HAP-1 (cell line): ENCODE measurements at regions not wholly inside any gene's neighbourhood (a gene's known extent, or its start where the extent isn't known, plus 50 kb on each side); places are given as distances from the start of the nearest gene placed in this dataset.

Experiments used
- DNase-seq, 2 experiments: peaks; one replicate each; pipeline ENCODE4 v3.0.0-alpha.2; 2016 to 2020; ENCODE audit warnings: low spot score in 2 of 2
- H3K27me3 ChIP-seq: fragments of 250-450 bp; sonication (Bioruptor Pico); 2 replicates; pipeline ENCODE4 v1.5.1; 2020; ENCODE audit warnings: low read depth, mild to moderate bottlenecking, moderate library complexity
- H3K36me3 ChIP-seq: fragments of 250-450 bp; sonication (Bioruptor Pico); replicated peaks from 2 replicates; pipeline ENCODE4 v1.5.1; 2020; ENCODE audit warnings: mild to moderate bottlenecking
- H3K4me1 ChIP-seq: fragments of 250-450 bp; sonication (Bioruptor Pico); 2 replicates; pipeline ENCODE4 v1.5.1; 2020; ENCODE audit warnings: mild to moderate bottlenecking
- H3K4me3 ChIP-seq: fragments of 250-450 bp; sonication (Bioruptor Pico); 2 replicates; pipeline ENCODE4 v1.5.1; 2020; ENCODE audit warnings: mild to moderate bottlenecking, moderate library complexity
- H3K9me3 ChIP-seq: fragments of 250-450 bp; sonication (Bioruptor Pico); 2 replicates; pipeline ENCODE4 v1.5.1; 2020; ENCODE audit warnings: mild to moderate bottlenecking, moderate library complexity
- in situ Hi-C: fragments of 300-500 bp; cut with MboI; formaldehyde crosslinking; loops from 3 replicates; pipeline ENCODE4 v1.14.3; 2020; ENCODE audit warnings: low sequenced_read_pairs, inconsistent platforms, mixed read lengths

DNA sequence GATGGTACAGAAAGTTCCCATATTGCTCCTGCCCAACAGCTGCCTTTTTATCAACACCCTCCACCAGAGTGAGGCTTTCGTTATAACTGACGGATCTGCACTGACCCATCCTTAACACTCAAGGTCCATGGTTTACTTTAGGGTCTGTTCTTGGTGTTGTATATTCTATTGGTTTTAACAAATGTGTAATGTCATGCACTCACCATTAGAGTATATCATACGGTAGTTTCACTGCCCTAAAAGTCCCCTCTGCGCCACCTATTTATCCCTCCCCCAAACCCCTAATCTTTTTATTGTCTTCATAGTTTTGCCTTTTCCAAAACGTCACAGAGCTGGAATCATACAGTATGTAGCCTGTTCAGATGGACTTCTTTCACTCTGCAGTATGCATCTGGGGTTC lies 102.8 kb upstream of the TNS3 start:
- peaks cover 9% of the 10 kb centered on the region for H3K4me1 ChIP-seq
- DNase-seq: no peak
- H3K36me3 ChIP-seq: no peaks in the 10 kb centered on the region
- no peak overlapping the region for H3K4me3 ChIP-seq
- H3K9me3 ChIP-seq: no peaks in the 10 kb centered on the region
- in situ Hi-C loops: no loop called here
- no peaks in the 10 kb centered on the region for H3K27me3 ChIP-seq

DNA sequence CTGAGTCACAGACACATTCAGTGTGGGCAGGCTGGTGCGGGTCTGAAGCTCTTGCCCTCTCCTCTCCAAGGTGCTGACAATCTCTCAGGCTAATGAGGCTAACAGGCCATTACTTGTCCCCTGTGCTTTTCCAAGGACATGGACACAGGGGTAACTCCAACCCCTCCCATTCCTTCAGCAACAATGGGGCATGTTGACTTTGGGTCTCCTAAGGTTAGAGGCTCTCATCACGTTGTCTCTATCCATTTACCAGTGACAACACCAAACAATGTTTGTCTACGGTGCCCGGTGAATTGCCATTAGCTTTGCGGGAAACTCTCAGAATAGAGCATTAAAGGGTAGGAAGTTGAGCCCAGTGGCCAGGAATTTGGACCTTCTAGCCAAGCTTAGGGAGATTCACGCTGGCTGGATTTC lies 101.6 kb upstream of the TNS3 start:
- Histone ChIP-seq H3K4me3 (no peak overlapping the region), H3K9me3 (no peaks in the 10 kb centered on the region), H3K4me1 (peaks cover 18% of the 10 kb centered on the region), H3K36me3 (no peaks in the 10 kb centered on the region), H3K27me3 (no peaks in the 10 kb centered on the region)
- DNase-seq: no peak
- in situ Hi-C loops: no loop called here

DNA sequence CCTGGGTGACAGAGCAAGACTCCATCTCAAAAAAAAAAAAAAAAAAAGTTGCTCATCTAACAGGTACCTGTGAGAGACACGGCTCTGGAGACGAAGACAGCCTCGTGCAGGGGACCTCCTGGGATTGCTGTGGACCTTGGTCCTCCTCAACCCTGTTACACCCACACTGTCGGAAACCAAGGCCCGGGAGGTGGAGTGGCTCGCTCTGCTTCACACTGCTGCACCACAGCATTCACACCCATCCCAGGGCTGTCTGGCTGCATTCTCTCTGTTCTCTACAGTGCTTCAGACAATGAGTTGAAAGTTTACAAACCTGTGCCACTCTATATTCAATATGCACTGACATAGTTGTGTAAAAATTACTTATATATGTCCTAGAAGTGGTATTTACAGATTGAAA lies 101.0 kb upstream of the TNS3 start:
- Histone ChIP-seq H3K9me3 (no peaks in the 10 kb centered on the region), H3K36me3 (no peaks in the 10 kb centered on the region), H3K4me3 (no peak overlapping the region), H3K27me3 (no peaks in the 10 kb centered on the region), H3K4me1 (peaks cover 24% of the 10 kb centered on the region)
- in situ Hi-C loops: no loop called here
- no peak for DNase-seq

DNA sequence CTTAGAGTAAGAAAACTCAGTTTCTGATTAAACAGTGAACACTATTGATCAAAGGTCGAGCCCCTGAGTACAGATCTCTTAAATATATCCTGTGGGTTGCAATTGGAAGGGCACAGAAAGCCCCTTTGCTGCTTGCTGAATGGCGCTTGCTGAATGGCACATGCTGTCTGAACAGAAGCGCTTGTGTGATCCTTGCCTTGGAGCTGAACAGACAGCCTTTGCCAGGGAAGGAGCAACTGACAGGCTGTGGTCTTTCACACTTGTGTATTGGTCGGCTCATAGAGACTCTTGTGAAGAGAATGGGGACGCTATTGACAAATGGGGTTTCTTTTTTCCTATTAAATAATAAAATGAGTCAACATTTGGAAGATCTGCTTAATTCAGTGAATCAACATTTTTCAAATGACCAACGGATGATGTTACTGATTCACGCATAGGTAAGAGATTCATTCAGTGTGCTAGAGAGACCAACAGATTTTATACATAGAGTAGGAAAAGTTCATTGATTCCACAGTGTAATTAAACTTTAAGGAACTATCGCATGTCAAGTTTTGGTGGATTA lies 99.4 kb upstream of the TNS3 start:
- DNase-seq: no peak
- no peaks in the 10 kb centered on the region for H3K27me3 ChIP-seq
- H3K36me3 ChIP-seq: no peaks in the 10 kb centered on the region
- no peak overlapping the region for H3K4me3 ChIP-seq
- in situ Hi-C loops: no loop called here
- H3K9me3 ChIP-seq: no peaks in the 10 kb centered on the region
- peaks cover 25% of the 10 kb centered on the region for H3K4me1 ChIP-seq

DNA sequence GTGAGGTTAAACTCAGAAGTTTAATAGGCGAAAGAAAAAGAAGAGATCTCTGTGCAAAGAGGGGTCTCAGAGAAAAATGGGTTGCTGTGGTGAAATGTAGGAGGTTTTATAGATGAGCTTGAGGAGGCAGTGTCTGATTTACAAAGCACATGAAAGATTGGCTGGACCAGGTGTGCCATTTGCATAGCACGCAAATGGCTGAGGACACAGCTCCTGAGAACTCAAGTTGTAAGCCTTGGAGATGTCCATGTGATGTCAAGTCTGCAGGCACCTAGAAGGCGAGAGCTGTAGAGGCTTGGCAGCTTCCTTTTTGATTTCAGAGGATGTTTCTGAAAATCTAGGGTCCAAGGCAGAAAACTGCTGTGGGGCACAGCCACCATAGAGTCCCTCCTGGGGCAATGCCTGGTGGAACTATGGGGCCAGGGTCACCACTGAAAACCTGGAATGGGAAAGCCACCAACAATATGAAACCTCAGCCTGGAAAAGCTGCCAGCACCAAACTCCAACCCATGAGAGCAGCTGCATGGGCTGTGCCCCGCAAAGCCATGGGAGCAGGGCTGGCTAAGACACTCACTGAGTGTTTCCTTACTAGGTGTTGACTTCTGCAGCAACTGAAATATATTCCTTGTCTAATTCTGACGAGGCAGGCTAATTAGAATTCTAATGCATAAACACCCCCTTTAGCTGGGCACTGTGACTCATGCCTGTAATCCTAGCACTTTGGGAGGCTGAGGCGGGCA lies 96.9 kb upstream of the TNS3 start:
- no peaks in the 10 kb centered on the region for H3K27me3 ChIP-seq
- peaks cover 25% of the 10 kb centered on the region for H3K4me1 ChIP-seq
- H3K9me3 ChIP-seq: no peaks in the 10 kb centered on the region
- H3K36me3 ChIP-seq: no peaks in the 10 kb centered on the region
- DNase-seq: no peak
- in situ Hi-C loops: no loop called here
- H3K4me3 ChIP-seq: no peak overlapping the region

DNA sequence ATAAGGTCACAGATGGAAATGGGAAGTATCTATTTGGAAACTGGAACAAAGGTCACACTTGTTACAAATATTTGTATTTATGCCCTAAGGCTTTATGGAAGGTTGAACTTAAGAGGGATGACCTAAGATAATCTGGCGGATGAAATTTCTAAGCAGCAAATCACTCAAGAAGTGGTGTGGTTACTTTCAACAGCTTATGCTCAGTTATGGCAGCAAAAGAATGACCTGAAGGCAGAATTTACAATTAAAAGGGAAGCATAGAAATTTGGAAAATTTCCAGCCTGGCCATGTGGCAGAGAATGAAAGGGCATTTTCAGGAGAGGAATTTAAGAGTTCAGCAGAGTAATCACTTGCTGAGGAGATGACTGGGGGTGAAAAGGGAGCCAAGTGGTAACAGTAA lies 95.8 kb upstream of the TNS3 start:
- Histone ChIP-seq H3K4me1 (peaks cover 28% of the 10 kb centered on the region), H3K9me3 (no peaks in the 10 kb centered on the region), H3K36me3 (no peaks in the 10 kb centered on the region), H3K27me3 (no peaks in the 10 kb centered on the region), H3K4me3 (no peak overlapping the region)
- peak; percentile 64 to 86 for DNase-seq
- in situ Hi-C loops: no loop called here

DNA sequence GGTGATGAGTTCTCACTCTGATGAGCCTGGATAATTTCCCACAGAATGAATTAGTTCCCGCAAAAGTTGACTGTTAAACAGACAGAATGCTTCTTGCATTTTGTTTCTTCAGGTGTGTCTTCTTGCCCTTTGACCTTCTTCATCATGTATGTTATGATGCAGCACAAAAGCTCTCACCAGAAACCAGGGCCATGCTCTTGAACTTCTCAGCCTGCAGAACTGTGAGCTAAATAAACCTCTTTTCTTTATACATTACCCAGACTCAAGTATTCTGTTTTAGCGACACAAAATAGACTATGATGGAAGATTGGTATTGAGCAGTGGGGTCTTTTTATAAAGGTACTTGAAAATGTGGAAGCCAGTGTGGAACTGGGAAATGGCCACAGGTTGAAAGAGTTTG lies 95.2 kb upstream of the TNS3 start:
- H3K4me1 ChIP-seq: peaks cover 28% of the 10 kb centered on the region
- H3K27me3 ChIP-seq: no peaks in the 10 kb centered on the region
- H3K9me3 ChIP-seq: no peaks in the 10 kb centered on the region
- no peak overlapping the region for H3K4me3 ChIP-seq
- DNase-seq: no peak
- in situ Hi-C loops: no loop called here
- H3K36me3 ChIP-seq: no peaks in the 10 kb centered on the region

DNA sequence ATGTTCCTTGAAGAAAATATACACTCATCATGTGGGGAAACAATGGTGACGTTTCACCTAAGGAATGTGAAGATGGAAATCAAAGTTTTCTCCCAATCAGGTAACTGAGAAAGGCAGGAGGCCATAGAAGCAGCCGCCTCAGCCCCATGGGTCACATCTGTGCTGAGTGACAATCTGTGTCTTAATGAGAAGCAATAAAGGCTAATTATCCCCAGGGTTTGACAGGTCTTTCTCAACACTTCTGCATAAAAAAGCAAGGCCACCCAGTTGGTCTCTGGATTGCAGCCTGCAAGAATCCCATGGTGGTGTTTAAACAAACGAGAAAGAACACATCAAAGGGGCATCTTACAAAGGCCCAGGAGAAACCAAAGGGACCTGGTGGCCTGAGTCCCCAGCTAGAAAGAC lies 91.1 kb upstream of the TNS3 start:
- peaks cover 5% of the 10 kb centered on the region for H3K4me1 ChIP-seq
- H3K27me3 ChIP-seq: no peaks in the 10 kb centered on the region
- no peaks in the 10 kb centered on the region for H3K36me3 ChIP-seq
- H3K9me3 ChIP-seq: no peaks in the 10 kb centered on the region
- DNase-seq: no peak
- in situ Hi-C loops: no loop called here
- no peak overlapping the region for H3K4me3 ChIP-seq

DNA sequence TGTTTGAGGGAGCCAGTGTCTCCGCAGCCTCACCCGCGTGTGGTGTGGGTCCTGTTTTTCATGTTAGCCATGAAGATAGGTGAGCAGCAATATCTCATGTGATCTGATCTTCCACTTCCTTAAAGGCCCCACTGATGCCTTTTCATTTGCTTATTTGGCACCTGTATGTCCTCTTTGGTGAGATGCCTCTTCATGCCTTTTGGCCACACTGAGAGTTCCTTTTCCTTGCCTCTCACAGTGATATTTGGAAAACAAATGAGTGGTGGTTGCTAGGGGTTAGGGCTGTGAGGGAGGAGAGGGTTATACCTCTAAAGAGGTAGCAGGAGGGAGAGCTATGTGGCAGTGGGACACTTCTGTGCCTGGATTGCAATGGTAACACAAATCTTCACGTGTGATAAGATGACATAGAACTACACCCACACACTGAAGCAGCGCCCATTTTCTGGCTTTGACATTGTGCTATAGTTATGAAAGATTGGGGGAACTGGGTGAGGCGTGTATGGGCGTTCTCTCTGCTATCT lies 90.4 kb upstream of the TNS3 start:
- H3K27me3 ChIP-seq: no peaks in the 10 kb centered on the region
- H3K4me3 ChIP-seq: no peak overlapping the region
- no peaks in the 10 kb centered on the region for H3K36me3 ChIP-seq
- peaks cover 2% of the 10 kb centered on the region; the same call in 1 of the 2 replicates for H3K4me1 ChIP-seq
- no peak for DNase-seq
- in situ Hi-C loops: no loop called here
- H3K9me3 ChIP-seq: no peaks in the 10 kb centered on the region

DNA sequence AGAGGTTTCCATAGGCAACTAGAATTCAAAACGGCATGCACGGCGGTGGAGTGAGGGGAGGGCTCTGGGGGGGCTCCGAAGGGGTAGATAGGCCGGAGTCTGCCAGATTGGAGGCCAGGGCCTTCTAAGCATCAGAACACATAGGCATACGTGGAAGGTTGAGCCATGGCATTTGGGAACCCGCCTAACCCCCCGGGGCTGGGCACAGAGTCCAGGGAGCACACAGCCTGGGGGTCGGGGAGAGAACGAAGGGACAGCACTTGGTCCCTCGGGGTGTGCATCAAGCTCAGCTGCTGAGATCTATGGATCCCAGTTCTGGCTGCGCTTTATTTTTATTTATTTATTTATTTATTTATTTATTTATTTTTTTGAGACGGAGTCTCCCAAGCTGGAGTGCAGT lies 89.4 kb upstream of the TNS3 start:
- H3K27me3 ChIP-seq: no peaks in the 10 kb centered on the region
- H3K9me3 ChIP-seq: no peaks in the 10 kb centered on the region
- in situ Hi-C loops: no loop called here
- no peaks in the 10 kb centered on the region for H3K36me3 ChIP-seq
- no peak for DNase-seq
- H3K4me3 ChIP-seq: no peak overlapping the region
- H3K4me1 ChIP-seq: peaks cover 2% of the 10 kb centered on the region; the same call in 1 of the 2 replicates

DNA sequence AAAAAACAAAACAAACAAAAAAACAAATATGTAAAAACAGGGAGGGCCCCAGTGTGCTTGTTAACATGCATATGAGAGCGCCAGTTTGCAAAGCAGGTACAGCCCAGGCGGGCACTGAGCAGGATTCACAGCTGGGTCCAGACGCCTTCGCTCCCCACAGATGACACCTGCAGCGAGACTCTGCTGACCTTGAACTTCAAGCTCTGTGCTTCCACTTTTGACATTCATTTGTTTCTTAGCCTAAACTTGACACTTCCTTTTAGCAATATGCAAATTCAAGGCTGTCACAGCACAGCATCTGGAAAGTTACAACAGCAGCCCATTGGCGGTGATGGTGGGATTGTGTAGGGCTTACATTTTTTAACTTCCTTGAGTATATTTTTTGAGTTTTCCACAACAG lies 88.8 kb upstream of the TNS3 start:
- Histone ChIP-seq H3K4me3 (no peak overlapping the region), H3K27me3 (no peaks in the 10 kb centered on the region), H3K36me3 (no peaks in the 10 kb centered on the region), H3K9me3 (no peaks in the 10 kb centered on the region), H3K4me1 (peaks cover 2% of the 10 kb centered on the region; the same call in 1 of the 2 replicates)
- in situ Hi-C loops: no loop called here
- DNase-seq: no peak

DNA sequence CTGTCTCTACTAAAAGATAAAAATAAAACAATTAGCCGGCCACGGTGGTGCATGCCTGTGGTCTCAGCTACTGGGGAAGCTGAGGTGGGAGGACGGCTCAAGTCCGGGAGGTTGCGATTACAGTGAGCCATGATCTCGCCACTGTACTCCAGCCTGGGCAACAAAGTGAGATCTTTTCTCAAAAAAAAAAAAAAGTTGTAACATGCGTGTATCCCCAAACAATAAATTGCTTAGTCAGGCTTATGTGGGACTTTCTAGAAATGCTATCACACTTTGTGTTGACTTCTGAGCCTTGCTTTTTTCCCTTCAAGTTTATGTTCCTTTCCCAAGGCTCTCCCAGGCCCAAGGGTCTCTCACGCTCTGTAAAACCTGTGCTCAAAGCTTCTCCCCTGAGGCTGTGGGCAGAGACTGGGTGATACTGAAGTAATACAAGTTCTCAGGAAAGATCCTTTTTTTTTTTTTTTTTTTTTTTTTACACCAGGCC lies 88.0 kb upstream of the TNS3 start:
- DNase-seq: no peak
- Histone ChIP-seq H3K27me3 (no peaks in the 10 kb centered on the region), H3K9me3 (no peaks in the 10 kb centered on the region), H3K4me1 (peaks cover 2% of the 10 kb centered on the region; the same call in 1 of the 2 replicates), H3K36me3 (no peaks in the 10 kb centered on the region), H3K4me3 (no peak overlapping the region)
- in situ Hi-C loops: no loop called here

DNA sequence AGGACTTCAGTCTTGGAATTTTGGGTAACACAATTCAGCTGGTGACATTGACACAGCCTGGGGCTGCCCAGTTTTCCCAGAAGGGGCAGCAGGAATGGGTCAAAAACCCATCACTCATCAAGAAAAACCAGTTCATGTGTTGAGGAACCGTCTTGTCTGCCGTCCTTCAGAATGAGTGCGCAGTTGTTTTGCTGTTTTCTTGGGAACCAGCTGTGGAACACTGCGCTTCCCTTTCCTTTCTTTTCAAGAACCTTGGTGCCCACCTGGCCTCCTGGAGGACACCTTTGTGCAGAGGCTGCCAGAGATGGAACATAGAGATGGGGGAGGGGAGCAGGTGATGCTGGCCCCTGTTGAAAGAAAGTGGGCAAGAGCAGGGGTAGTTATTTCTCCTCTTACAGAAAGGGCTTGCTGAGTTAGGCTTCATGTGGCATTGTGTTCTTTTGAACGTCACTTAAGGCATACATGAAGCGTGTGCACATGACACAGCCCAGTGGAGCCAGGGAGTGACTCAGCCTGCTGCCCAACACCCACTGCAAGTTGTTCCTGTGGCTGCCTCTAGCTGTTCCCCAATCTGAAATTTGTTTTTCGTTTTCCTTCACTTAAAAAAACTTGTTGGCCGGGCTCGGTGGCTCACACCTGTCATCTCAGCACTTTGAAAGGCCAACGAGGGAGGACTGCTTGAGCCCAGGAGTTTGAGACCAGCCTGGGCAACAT lies 87.4 kb upstream of the TNS3 start:
- H3K4me1 ChIP-seq: peaks cover 2% of the 10 kb centered on the region; the same call in 1 of the 2 replicates
- no peaks in the 10 kb centered on the region for H3K27me3 ChIP-seq
- no peak for DNase-seq
- H3K9me3 ChIP-seq: no peaks in the 10 kb centered on the region
- no peaks in the 10 kb centered on the region for H3K36me3 ChIP-seq
- in situ Hi-C loops: no loop called here
- H3K4me3 ChIP-seq: no peak overlapping the region
